Stimulated activated CD4-positive, alpha-beta T cell treated with anti-CD3 and anti-CD28 coated beads, Interleukin-4, amount 100 ng/mL, for 4 hours (primary cell): ENCODE measurements at regions not wholly inside any gene's neighbourhood (a gene's known extent, or its start where the extent isn't known, plus 50 kb on each side); places are given as distances from the start of the nearest gene placed in this dataset.
"Not testable (repeated sequence)": the region's sequence is repeated elsewhere in the genome, so short reads cannot be mapped to it uniquely, and the experiment has no call there.

Experiments
- DNase-seq, 2 experiments: peaks; one replicate each; pipeline ENCODE4 v3.0.0-alpha.2; 2020

- DNase-seq, result no peak
Measured at GRCh38 chr2:76163860-76164259, 453.1 kb upstream of the GCFC2 start.

GRCh38 chr2:76160670-76161069 is 450.0 kb upstream of the GCFC2 start:
- no peak for DNase-seq

GRCh38 chr2:76159042-76159648 is 448.4 kb upstream of the GCFC2 start:
- no peak for DNase-seq

GRCh38 chr2:76157531-76157930 is 446.8 kb upstream of the GCFC2 start:
- DNase-seq, result no peak

GRCh38 chr2:76154981-76155380 is 444.3 kb upstream of the GCFC2 start:
- DNase-seq, result no peak

GRCh38 chr2:76149846-76150245 is 439.1 kb upstream of the GCFC2 start:
- no peak for DNase-seq

GRCh38 chr2:76139303-76139702 is 428.6 kb upstream of the GCFC2 start:
- DNase-seq, result not testable (repeated sequence)

- no peak for DNase-seq
Measured at GRCh38 chr2:76128622-76129021, 417.9 kb upstream of the GCFC2 start.

- DNase-seq, result no peak
Measured at GRCh38 chr2:76120176-76120575, 409.5 kb upstream of the GCFC2 start.

- DNase-seq, result no peak
Measured at GRCh38 chr2:76089683-76090082, 379.0 kb upstream of the GCFC2 start.

- DNase-seq, result no peak
Measured at GRCh38 chr2:76083248-76083647, 372.5 kb upstream of the GCFC2 start.

- DNase-seq, result no peak
Measured at GRCh38 chr2:76082509-76082908, 371.8 kb upstream of the GCFC2 start.

GRCh38 chr2:76080154-76080553 is 369.4 kb upstream of the GCFC2 start:
- no peak for DNase-seq

- DNase-seq, result no peak
Measured at GRCh38 chr2:76075126-76075525, 364.4 kb upstream of the GCFC2 start.

- no peak for DNase-seq
Measured at GRCh38 chr2:76073992-76074604, 363.4 kb upstream of the GCFC2 start.

- DNase-seq, result no peak
Measured at GRCh38 chr2:76050196-76050595, 339.5 kb upstream of the GCFC2 start.

- no peak for DNase-seq
Measured at GRCh38 chr2:76044701-76045100, 334.0 kb upstream of the GCFC2 start.

- no peak for DNase-seq
Measured at GRCh38 chr2:76039505-76039904, 328.8 kb upstream of the GCFC2 start.

- DNase-seq, result no peak
Measured at GRCh38 chr2:76027761-76028160, 317.0 kb upstream of the GCFC2 start.

GRCh38 chr2:76019128-76019527 is 308.4 kb upstream of the GCFC2 start:
- DNase-seq, result no peak

- no peak for DNase-seq
Measured at GRCh38 chr2:76009484-76009883, 298.8 kb upstream of the GCFC2 start.

GRCh38 chr2:76008001-76008702 is 297.4 kb upstream of the GCFC2 start:
- DNase-seq, result no peak

- DNase-seq, result no peak
Measured at GRCh38 chr2:76000425-76000824, 289.7 kb upstream of the GCFC2 start.

- DNase-seq, result no peak
Measured at GRCh38 chr2:75998451-75998850, 287.7 kb upstream of the GCFC2 start.

GRCh38 chr2:75994759-75995158 is 284.0 kb upstream of the GCFC2 start:
- DNase-seq, result no peak
